HepG2 (cell line): ENCODE measurements at regions not wholly inside any gene's neighbourhood (a gene's known extent, or its start where the extent isn't known, plus 50 kb on each side); places are given as distances from the start of the nearest gene placed in this dataset.

ENCODE experiments used
- BCL6 ChIP-seq: IDR thresholded peaks from 2 replicates; pipeline ENCODE4 v1.6.1; 2016; ENCODE audit warnings: missing genetic modification reagents, missing compliant biosample characterization
- BRCA1 ChIP-seq: sonication (generic); formaldehyde crosslinking; IDR thresholded peaks from 2 replicates; pipeline ENCODE4 v1.4.0; 2020; ENCODE audit warnings: missing genetic modification reagents
- CREB1 ChIP-seq, 2 experiments: fragments of 450-650 bp in 1 of 2; IDR thresholded peaks; 2 replicates each; pipeline ENCODE4 v1.6.1; 2016 to 2017; ENCODE audit warnings: control low read depth in 1 of 2, mild to moderate bottlenecking in 1 of 2, missing compliant biosample characterization in 1 of 2, missing genetic modification characterization in 1 of 2
- FOXM1 ChIP-seq: sonication (generic); formaldehyde crosslinking; IDR thresholded peaks from 2 replicates; pipeline ENCODE4 v1.5.0; 2020; ENCODE audit warnings: missing genetic modification reagents
- KAT7 ChIP-seq: IDR thresholded peaks from 2 replicates; pipeline ENCODE4 v1.6.1; 2018; ENCODE audit warnings: borderline replicate concordance, missing compliant biosample characterization
- SMC3 ChIP-seq: IDR thresholded peaks from 2 replicates; pipeline ENCODE4 v1.6.1; 2011; ENCODE audit warnings: low read length, improper control_type of control experiment
- TBX3 ChIP-seq: fragments of 450-650 bp; IDR thresholded peaks from 2 replicates; pipeline ENCODE4 v1.6.1; 2017; ENCODE audit warnings: antibody characterized with exemption, mild to moderate bottlenecking, inconsistent platforms, borderline replicate concordance
- ZNF598 ChIP-seq: sonication (generic); formaldehyde crosslinking; IDR thresholded peaks from 2 replicates; pipeline ENCODE4 v1.5.1; 2020; ENCODE audit warnings: mild to moderate bottlenecking, missing genetic modification reagents, borderline replicate concordance
- TF ChIP-seq, protein P1 (sequence below): sonication (generic); formaldehyde crosslinking; IDR thresholded peaks from 2 replicates; pipeline ENCODE4 v1.5.0; 2020; ENCODE audit warnings: mild to moderate bottlenecking, missing genetic modification reagents, moderate library complexity

DNA sequence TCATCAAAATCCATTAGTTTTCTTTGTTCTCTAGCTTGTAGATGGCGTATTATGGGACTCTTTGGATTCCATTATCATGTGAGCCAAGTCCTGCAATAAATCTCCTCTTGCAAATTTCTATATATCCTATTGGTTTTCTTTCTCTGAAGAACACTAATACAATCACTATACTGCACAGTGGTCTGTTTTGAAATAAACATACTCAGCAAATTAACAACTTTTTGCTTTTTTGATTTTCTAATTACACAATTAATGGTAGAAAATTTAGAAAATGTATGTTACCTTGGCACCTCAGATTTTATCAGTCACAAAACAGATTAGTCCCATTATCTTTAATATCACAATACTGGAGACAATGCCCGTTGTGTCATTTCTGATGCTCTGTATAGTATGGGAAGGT, 513.2 kb upstream of the MIS18BP1 start:
- TF ChIP-seq CREB1 (IDR thresholded peaks at IDR 0.05): no peak
- TF ChIP-seq CREB1 (CRISPR knock-in tag; IDR thresholded peaks at IDR 0.05): no peak
- TF ChIP-seq KAT7 (CRISPR knock-in tag): no peak
- TF ChIP-seq, protein P1, sequence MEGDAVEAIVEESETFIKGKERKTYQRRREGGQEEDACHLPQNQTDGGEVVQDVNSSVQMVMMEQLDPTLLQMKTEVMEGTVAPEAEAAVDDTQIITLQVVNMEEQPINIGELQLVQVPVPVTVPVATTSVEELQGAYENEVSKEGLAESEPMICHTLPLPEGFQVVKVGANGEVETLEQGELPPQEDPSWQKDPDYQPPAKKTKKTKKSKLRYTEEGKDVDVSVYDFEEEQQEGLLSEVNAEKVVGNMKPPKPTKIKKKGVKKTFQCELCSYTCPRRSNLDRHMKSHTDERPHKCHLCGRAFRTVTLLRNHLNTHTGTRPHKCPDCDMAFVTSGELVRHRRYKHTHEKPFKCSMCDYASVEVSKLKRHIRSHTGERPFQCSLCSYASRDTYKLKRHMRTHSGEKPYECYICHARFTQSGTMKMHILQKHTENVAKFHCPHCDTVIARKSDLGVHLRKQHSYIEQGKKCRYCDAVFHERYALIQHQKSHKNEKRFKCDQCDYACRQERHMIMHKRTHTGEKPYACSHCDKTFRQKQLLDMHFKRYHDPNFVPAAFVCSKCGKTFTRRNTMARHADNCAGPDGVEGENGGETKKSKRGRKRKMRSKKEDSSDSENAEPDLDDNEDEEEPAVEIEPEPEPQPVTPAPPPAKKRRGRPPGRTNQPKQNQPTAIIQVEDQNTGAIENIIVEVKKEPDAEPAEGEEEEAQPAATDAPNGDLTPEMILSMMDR (CRISPR knock-in tag): no peak
- no peak for TF ChIP-seq FOXM1 (CRISPR knock-in tag)
- no peak for TF ChIP-seq BRCA1
- TF ChIP-seq SMC3: no peak
- TF ChIP-seq TBX3: no peak
- no peak for TF ChIP-seq BCL6 (CRISPR knock-in tag)
- TF ChIP-seq ZNF598 (CRISPR knock-in tag): no peak
